ENCODE measurements at regions not wholly inside any gene's neighbourhood (a gene's known extent, or its start where the extent isn't known, plus 50 kb on each side); places are given as distances from the start of the nearest gene placed in this dataset.

DNA sequence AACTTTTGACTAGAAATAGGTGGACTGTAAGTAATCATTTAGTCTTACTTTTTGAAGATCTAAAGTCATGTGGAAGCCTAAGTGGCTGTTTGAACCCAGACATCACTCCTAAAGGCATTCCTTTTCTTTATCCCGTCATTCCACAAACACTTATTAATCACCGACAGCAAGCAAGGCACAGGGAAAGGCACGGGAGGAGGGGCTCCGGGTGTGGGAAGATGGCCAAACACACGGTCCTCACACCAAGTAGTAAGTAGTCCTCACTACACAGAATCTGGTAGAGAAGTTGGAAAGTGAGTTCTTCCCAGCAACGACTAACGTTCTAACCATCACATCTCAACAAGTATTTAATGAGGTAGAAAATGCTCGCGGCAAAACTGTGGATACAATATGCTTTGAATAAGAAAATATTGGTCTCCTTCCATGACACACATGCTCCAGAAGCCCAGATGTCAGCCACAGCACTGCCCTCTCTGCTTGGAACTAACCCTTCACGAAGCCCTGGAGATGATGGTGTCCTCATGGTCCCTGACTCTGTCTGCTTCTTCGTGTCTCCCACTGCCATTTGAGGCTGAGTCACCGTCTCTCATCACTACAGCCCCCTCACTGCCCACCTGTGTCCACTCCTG is 202.2 kb downstream of the OPA1 start:
- Histone ChIP-seq H3K36me3 (no peaks in the 10 kb centered on the region), H3K4me3 (no peak overlapping the region), H3K27me3 (peaks cover 0 to 4% (median 0%) of the 10 kb centered on the region in 4 donors), H3K4me1 (peaks cover 0 to 3% (median 0%) of the 10 kb centered on the region in 4 donors), H3K27ac (replicated peaks in 1 of 4) (no peak overlapping the region), H3K9me3 (no peaks in the 10 kb centered on the region)
- no peak for TF ChIP-seq EP300 (IDR thresholded peaks at IDR 0.05)
- TF ChIP-seq, protein P1, sequence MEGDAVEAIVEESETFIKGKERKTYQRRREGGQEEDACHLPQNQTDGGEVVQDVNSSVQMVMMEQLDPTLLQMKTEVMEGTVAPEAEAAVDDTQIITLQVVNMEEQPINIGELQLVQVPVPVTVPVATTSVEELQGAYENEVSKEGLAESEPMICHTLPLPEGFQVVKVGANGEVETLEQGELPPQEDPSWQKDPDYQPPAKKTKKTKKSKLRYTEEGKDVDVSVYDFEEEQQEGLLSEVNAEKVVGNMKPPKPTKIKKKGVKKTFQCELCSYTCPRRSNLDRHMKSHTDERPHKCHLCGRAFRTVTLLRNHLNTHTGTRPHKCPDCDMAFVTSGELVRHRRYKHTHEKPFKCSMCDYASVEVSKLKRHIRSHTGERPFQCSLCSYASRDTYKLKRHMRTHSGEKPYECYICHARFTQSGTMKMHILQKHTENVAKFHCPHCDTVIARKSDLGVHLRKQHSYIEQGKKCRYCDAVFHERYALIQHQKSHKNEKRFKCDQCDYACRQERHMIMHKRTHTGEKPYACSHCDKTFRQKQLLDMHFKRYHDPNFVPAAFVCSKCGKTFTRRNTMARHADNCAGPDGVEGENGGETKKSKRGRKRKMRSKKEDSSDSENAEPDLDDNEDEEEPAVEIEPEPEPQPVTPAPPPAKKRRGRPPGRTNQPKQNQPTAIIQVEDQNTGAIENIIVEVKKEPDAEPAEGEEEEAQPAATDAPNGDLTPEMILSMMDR (IDR thresholded peaks at IDR 0.05): no peak
- intact Hi-C loops (cut with DNase I): loop anchor here (10.0 kb wide), 1 partner anchor 180 kb away; no protein-coding TSS in a partner anchor
- no peak for DNase-seq (ENCODE audit: extremely low spot score)
- WGBS: 71% methylated on average over 12 of the region's 12 CpGs

DNA sequence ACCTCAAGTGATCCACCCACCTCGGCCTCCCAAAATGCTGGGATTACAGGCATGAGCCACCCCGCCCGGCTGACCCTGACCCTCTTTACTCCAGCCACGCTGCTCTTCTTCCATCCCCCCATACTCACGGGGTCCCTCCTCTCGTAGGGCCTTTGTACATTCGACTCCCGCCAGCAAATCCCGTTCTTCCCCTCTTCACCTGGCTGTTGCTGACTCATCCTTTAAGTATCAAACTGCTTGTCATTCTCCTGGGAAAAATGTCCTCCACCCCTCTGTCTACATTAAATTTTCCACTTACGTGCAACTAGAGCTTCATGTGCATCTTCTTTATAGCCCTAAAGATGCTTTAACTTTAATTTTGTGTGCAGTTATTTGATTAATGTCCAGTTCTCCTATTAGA is 203.1 kb downstream of the OPA1 start:
- intact Hi-C loops (cut with DNase I): loop anchor here (10.0 kb wide), 1 partner anchor 179 kb away; no protein-coding TSS in a partner anchor
- no peak overlapping the region for H3K4me3 ChIP-seq
- H3K27me3 ChIP-seq: peaks cover 0 to 4% (median 0%) of the 10 kb centered on the region in 4 donors
- DNase-seq (ENCODE audit: extremely low spot score): no peak
- WGBS: 96% methylated on average over 10 of the region's 10 CpGs
- H3K36me3 ChIP-seq: no peaks in the 10 kb centered on the region
- TF ChIP-seq, protein P1 (IDR thresholded peaks at IDR 0.05): no peak
- TF ChIP-seq POLR2AphosphoS5 (IDR thresholded peaks at IDR 0.05) (no peak), POLR2A (IDR thresholded peaks at IDR 0.05; ENCODE audit: low read depth) (no peak), EP300 (IDR thresholded peaks at IDR 0.05) (no peak)
- no peak overlapping the region for H3K27ac ChIP-seq (replicated peaks in 1 of 4)
- peaks cover 0 to 3% (median 0%) of the 10 kb centered on the region in 4 donors for H3K4me1 ChIP-seq
- no peaks in the 10 kb centered on the region for H3K9me3 ChIP-seq

DNA sequence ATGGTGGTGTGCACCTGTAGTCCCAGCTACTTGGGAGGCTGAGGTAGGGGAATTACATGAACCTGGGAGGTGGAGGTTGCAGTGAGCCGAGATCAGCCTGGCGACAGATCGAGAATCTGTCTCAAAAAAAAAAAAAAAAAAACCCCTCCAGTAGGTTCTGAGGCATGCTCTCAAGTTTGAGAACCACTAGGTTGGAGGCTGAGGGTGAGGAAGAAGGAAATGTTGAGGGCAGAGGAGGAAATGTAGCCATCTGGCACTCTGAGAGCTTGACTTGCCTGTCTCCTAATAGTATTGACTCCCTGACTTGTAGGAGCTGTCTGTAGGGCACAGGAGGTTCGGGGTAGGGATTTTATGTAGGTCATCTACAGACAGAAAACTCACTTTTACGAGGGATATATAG is 204.6 kb downstream of the OPA1 start:
- no peak for TF ChIP-seq EP300 (IDR thresholded peaks at IDR 0.05)
- TF ChIP-seq, protein P1 (IDR thresholded peaks at IDR 0.05): no peak
- no peak for TF ChIP-seq POLR2A (IDR thresholded peaks at IDR 0.05; ENCODE audit: low read depth)
- no peak for TF ChIP-seq POLR2AphosphoS5 (IDR thresholded peaks at IDR 0.05)
- H3K9me3 ChIP-seq: no peaks in the 10 kb centered on the region
- H3K4me3 ChIP-seq: no peak overlapping the region
- H3K36me3 ChIP-seq: no peaks in the 10 kb centered on the region
- intact Hi-C loops (cut with DNase I): loop anchor here (10.0 kb wide), 1 partner anchor 177 kb away; no protein-coding TSS in a partner anchor
- 88% methylated on average over 5 of the region's 5 CpGs for WGBS
- no peak for DNase-seq (ENCODE audit: extremely low spot score)
- no peak overlapping the region for H3K27ac ChIP-seq (replicated peaks in 1 of 4)
- H3K4me1 ChIP-seq: peaks cover 0 to 3% (median 0%) of the 10 kb centered on the region in 4 donors
- peaks cover 0 to 4% (median 0%) of the 10 kb centered on the region in 4 donors for H3K27me3 ChIP-seq

DNA sequence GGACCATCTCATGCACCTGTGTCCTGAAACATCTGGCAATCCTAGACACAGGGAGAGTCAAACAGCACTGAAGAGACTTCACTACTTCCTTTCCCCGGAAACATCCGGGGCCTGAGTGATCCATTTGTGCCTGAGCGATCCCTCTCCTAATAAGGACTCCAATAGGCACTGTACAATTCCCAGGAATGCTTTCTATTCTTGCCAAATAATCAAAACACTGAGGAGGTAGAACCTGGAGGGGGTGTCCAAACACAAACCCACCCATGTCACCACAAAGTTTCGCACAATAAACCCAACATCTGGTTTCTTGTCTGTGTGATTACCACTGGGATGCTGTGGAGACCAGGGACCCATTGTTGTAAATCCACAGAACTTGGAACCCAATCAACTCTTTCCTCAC is 205.0 kb downstream of the OPA1 start:
- H3K4me1 ChIP-seq: peaks cover 0 to 3% (median 0%) of the 10 kb centered on the region in 4 donors
- no peak overlapping the region for H3K4me3 ChIP-seq
- 51% methylated on average over 4 of the region's 4 CpGs for WGBS
- H3K36me3 ChIP-seq: no peaks in the 10 kb centered on the region
- TF ChIP-seq EP300 (IDR thresholded peaks at IDR 0.05) (no peak), POLR2A (IDR thresholded peaks at IDR 0.05; ENCODE audit: low read depth) (no peak), POLR2AphosphoS5 (IDR thresholded peaks at IDR 0.05) (no peak)
- TF ChIP-seq, protein P1 (IDR thresholded peaks at IDR 0.05): no peak
- DNase-seq (ENCODE audit: extremely low spot score): no peak
- intact Hi-C loops (cut with DNase I): loop anchor here (10.0 kb wide), 1 partner anchor 177 kb away; no protein-coding TSS in a partner anchor
- H3K27ac ChIP-seq (replicated peaks in 1 of 4): no peak overlapping the region
- H3K9me3 ChIP-seq: no peaks in the 10 kb centered on the region
- H3K27me3 ChIP-seq: peaks cover 0 to 1% (median 0%) of the 10 kb centered on the region in 4 donors
